Neural progenitor cell (in vitro differentiated cells): ENCODE measurements at regions not wholly inside any gene's neighbourhood (a gene's known extent, or its start where the extent isn't known, plus 50 kb on each side); places are given as distances from the start of the nearest gene placed in this dataset.

Experiments
- EZH2 ChIP-seq: fragments of 200-600 bp; sonication (generic); IDR thresholded peaks from 2 replicates; pipeline ENCODE4 v1.6.1; 2017; ENCODE audit warnings: antibody characterized with exemption, mild to moderate bottlenecking, moderate library complexity
- TF ChIP-seq, protein P1 (sequence below): fragments of 200-600 bp; sonication (generic); IDR thresholded peaks from 2 replicates; pipeline ENCODE4 v1.5.1; 2017; ENCODE audit warnings: antibody characterized with exemption, mild to moderate bottlenecking

DNA sequence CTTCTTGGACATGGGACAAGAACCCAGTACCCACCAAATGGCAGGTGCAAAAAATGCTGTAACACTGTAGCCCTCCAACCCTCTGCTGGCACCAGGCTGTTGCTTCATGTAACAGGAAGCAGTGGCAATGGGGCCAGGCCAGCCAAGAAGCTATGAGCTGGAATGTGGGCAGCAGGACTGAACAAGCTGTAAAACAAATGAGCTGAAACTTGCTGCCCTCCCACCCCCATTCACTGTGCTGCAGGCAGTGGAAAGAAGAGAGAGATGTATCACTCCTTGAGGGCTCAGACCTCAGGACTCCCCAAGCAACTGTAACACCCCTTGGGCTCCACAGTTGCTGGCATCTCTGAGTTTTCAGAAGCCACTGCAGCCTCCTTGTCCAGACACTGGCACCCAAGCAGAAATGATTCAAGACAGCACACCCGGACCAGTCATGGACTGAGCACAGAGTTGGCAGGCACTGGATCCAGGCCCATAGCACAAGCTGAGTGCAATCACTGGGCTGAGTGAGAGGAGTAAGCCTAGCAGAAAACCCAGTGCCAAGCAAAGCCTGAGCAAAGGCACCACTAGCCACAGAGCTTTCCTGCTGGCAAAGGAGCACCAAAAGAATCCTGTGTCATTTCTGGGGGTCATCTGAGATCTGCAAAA is 321.4 kb upstream of the CXADR start:
- TF ChIP-seq, protein P1, sequence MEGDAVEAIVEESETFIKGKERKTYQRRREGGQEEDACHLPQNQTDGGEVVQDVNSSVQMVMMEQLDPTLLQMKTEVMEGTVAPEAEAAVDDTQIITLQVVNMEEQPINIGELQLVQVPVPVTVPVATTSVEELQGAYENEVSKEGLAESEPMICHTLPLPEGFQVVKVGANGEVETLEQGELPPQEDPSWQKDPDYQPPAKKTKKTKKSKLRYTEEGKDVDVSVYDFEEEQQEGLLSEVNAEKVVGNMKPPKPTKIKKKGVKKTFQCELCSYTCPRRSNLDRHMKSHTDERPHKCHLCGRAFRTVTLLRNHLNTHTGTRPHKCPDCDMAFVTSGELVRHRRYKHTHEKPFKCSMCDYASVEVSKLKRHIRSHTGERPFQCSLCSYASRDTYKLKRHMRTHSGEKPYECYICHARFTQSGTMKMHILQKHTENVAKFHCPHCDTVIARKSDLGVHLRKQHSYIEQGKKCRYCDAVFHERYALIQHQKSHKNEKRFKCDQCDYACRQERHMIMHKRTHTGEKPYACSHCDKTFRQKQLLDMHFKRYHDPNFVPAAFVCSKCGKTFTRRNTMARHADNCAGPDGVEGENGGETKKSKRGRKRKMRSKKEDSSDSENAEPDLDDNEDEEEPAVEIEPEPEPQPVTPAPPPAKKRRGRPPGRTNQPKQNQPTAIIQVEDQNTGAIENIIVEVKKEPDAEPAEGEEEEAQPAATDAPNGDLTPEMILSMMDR = no peak
- TF ChIP-seq EZH2 = no peak
